ENCODE measurements at regions not wholly inside any gene's neighbourhood (a gene's known extent, or its start where the extent isn't known, plus 50 kb on each side); places are given as distances from the start of the nearest gene placed in this dataset.

- FAIRE-seq, result no peak
- Histone ChIP-seq H3K27me3 (ENCODE audit: control insufficient read depth in 2 of 2, insufficient read depth in 2 of 2, low read length in 2 of 2) (no peaks in the 10 kb centered on the region), H2AFZ (ENCODE audit: low read depth, low read length) (no peak overlapping the region), H3K27ac (ENCODE audit: extremely low read depth, low read depth, low read length) (no peak overlapping the region), H3K4me1 (replicated peaks in 1 of 2; ENCODE audit: control insufficient read depth in 2 of 2, insufficient read depth in 2 of 2, low read length in 2 of 2) (no peaks in the 10 kb centered on the region), H4K20me1 (replicated peaks; ENCODE audit: control insufficient read depth, insufficient read depth, low read length) (no peaks in the 10 kb centered on the region; the same call in 1 of the 2 replicates), H3K4me3 (no peak overlapping the region), H3K9ac (ENCODE audit: insufficient read depth in 1 of 2, low read depth in 2 of 2, low read length in 2 of 2) (no peak overlapping the region), H3K36me3 (ENCODE audit: control insufficient read depth, insufficient read depth, low read length) (no peaks in the 10 kb centered on the region), H3K4me2 (ENCODE audit: insufficient read depth, low read length) (no peak overlapping the region), H3K9me3 (replicated peaks; ENCODE audit: control insufficient read depth, insufficient read depth, low read depth, low read length) (no peaks in the 10 kb centered on the region), H3K9me1 (ENCODE audit: control insufficient read depth, insufficient read depth, low read length) (no peaks in the 10 kb centered on the region), H3K79me2 (ENCODE audit: control insufficient read depth, insufficient read depth, low read length) (no peaks in the 10 kb centered on the region)
- no peak for DNase-seq (ENCODE audit: extremely low read depth in 1 of 4, low spot score in 3 of 4)
- TF ChIP-seq PCBP1 (IDR thresholded peaks at IDR 0.05; ENCODE audit: low read depth, low read length, poor library complexity, severe bottlenecking) (no peak), HNRNPL (IDR thresholded peaks at IDR 0.05; ENCODE audit: low read depth, low read length) (no peak), NFE2 (IDR thresholded peaks at IDR 0.05; ENCODE audit: low read depth) (no peak), ZBTB1 (CRISPR knock-in tag; IDR thresholded peaks at IDR 0.05; ENCODE audit: borderline replicate concordance, low read depth) (no peak), ZNF785 (CRISPR knock-in tag; IDR thresholded peaks at IDR 0.05) (no peak), HNRNPLL (IDR thresholded peaks at IDR 0.05; ENCODE audit: low read depth, low read length, poor library complexity, severe bottlenecking) (no peak), EZH2 (IDR thresholded peaks at IDR 0.05; ENCODE audit: borderline replicate concordance, low read depth, low read length) (no peak), ZNF551 (CRISPR knock-in tag; IDR thresholded peaks at IDR 0.05) (no peak)
- TF ChIP-seq, protein P1, sequence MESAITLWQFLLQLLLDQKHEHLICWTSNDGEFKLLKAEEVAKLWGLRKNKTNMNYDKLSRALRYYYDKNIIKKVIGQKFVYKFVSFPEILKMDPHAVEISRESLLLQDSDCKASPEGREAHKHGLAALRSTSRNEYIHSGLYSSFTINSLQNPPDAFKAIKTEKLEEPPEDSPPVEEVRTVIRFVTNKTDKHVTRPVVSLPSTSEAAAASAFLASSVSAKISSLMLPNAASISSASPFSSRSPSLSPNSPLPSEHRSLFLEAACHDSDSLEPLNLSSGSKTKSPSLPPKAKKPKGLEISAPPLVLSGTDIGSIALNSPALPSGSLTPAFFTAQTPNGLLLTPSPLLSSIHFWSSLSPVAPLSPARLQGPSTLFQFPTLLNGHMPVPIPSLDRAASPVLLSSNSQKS (CRISPR knock-in tag; IDR thresholded peaks at IDR 0.05), result no peak
- CTCF ChIA-PET (ENCODE audit: low intra/inter-chr PET ratio), result no interaction called here
- intact Hi-C loops (cut with micrococcal nuclease), result no loop called here
- POLR2A ChIA-PET, result no interaction called here
- no peak for ATAC-seq
- 4% methylated on average over 2 of the region's 2 CpGs for WGBS (ENCODE audit: insufficient coverage, low coverage, missing lambda C conversion rate)
- in situ Hi-C loops (cut with MboI), result no loop called here
- no TSS peak for BruUV-seq (replicated peaks)
Measured at GRCh38 chrX:69564665-69565064, 51.2 kb upstream of the EDA start.

Data from K562 (cell line).